Loucy (cell line): ENCODE measurements at regions not wholly inside any gene's neighbourhood (a gene's known extent, or its start where the extent isn't known, plus 50 kb on each side); places are given as distances from the start of the nearest gene placed in this dataset.
"Not testable (repeated sequence)": the region's sequence is repeated elsewhere in the genome, so short reads cannot be mapped to it uniquely, and the experiment has no call there.

ENCODE experiments used
- H2AFZ ChIP-seq: fragments of 200-600 bp; sonication (generic); 2 replicates; pipeline ENCODE4 v1.6.0; 2016; ENCODE audit warnings: antibody characterized with exemption, mild to moderate bottlenecking, low read length, moderate library complexity
- H3F3A ChIP-seq: fragments of 200-600 bp; 2 replicates; pipeline ENCODE4 v1.6.0; 2016; ENCODE audit warnings: antibody characterized with exemption, low read depth, mild to moderate bottlenecking
- H3K27me3 ChIP-seq: fragments of 200-600 bp; sonication (generic); 2 replicates; pipeline ENCODE4 v1.6.1; 2014; ENCODE audit warnings: low read length, mild to moderate bottlenecking; ENCODE audit not compliant: insufficient read depth, poor library complexity, severe bottlenecking
- H3K36me3 ChIP-seq: fragments of 200-600 bp; sonication (generic); 2 replicates; pipeline ENCODE4 v1.6.1; 2016; ENCODE audit warnings: low read length; ENCODE audit not compliant: insufficient read depth
- H3K4me1 ChIP-seq: fragments of 200-600 bp; sonication (generic); 2 replicates; pipeline ENCODE4 v1.5.1; 2014; ENCODE audit warnings: low read length, mild to moderate bottlenecking; ENCODE audit not compliant: insufficient read depth, poor library complexity, severe bottlenecking
- H3K4me2 ChIP-seq: fragments of 200-600 bp; sonication (generic); 2 replicates; pipeline ENCODE4 v1.6.0; 2014; ENCODE audit warnings: antibody characterized with exemption, low read length, low read depth, mild to moderate bottlenecking; ENCODE audit not compliant: poor library complexity, severe bottlenecking
- H3K4me3 ChIP-seq: fragments of 200-600 bp; sonication (generic); 2 replicates; pipeline ENCODE4 v1.5.1; 2014; ENCODE audit warnings: low read length, mild to moderate bottlenecking, mixed read lengths; ENCODE audit not compliant: poor library complexity, severe bottlenecking
- H3K79me2 ChIP-seq: fragments of 200-600 bp; sonication (generic); 2 replicates; pipeline ENCODE4 v1.6.1; 2014; ENCODE audit warnings: low read length; ENCODE audit not compliant: insufficient read depth
- H3K9ac ChIP-seq: fragments of 200-600 bp; sonication (generic); 2 replicates; pipeline ENCODE4 v1.6.0; 2014; ENCODE audit warnings: mild to moderate bottlenecking, low read depth, low read length, moderate library complexity; ENCODE audit not compliant: poor library complexity, severe bottlenecking
- H3K9me2 ChIP-seq: fragments of 200-600 bp; sonication (generic); replicated peaks from 2 replicates; pipeline ENCODE4 v1.6.1; 2016; ENCODE audit warnings: low read depth, low read length, mixed read lengths
- H3K9me3 ChIP-seq: fragments of 200-600 bp; sonication (generic); 2 replicates; pipeline ENCODE4 v1.6.1; 2014; ENCODE audit warnings: mild to moderate bottlenecking, antibody characterized with exemption, low read length, low read depth; ENCODE audit not compliant: insufficient read depth
- H4K20me1 ChIP-seq: fragments of 200-600 bp; sonication (generic); 2 replicates; pipeline ENCODE4 v1.6.0; 2014; ENCODE audit warnings: antibody characterized with exemption, low read length, mild to moderate bottlenecking; ENCODE audit not compliant: insufficient read depth, poor library complexity, severe bottlenecking

DNA sequence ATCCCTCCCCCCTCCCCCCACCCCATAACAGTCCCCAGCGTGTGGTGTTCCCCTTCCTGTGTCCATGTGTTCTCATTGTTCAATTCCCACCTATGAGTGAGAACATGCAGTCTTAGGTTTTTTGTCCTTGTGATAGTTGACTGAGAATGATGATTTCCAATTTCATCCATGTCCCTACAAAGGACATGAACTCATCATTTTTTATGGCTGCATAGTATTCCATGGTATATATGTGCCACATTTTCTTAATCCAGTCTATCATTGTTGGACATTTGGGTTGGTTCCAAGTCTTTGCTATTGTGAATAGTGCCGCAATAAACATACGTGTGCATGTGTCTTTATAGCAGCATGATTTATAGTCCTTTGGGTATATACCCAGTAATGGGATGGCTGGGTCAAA, 180.1 kb upstream of the C1QTNF3 start:
- H3K4me1 ChIP-seq, H2AFZ ChIP-seq, H3K9me2 ChIP-seq, H3K4me2 ChIP-seq, H3K27me3 ChIP-seq, H4K20me1 ChIP-seq, H3K36me3 ChIP-seq, H3F3A ChIP-seq, H3K9ac ChIP-seq, H3K4me3 ChIP-seq, H3K9me3 ChIP-seq: not testable (repeated sequence)
- H3K79me2 ChIP-seq = peaks cover 15% of the 10 kb centered on the region; the same call in 1 of the 2 replicates

DNA sequence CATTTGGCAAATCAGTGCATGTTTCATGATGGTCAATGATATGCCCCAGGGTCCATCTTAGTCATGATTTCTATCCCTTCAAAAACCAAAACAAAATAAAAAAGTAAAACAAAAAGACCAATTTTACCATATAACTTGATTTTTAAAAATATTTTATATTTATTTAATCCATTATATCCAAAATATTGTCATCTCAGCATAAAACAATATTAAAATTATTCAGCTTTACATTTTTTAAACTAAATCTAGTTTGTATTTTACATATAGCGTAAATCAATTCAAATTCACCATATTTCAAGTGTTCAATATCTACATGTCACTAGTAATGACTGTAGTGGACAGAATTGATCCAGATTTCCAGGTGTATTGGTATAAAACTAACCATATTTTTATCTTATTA, 187.4 kb upstream of the C1QTNF3 start:
- H3K9ac ChIP-seq, H3K4me1 ChIP-seq, H3K27me3 ChIP-seq, H3K4me3 ChIP-seq, H3K4me2 ChIP-seq, H3K9me3 ChIP-seq, H2AFZ ChIP-seq, H3K36me3 ChIP-seq, H4K20me1 ChIP-seq, H3F3A ChIP-seq, H3K9me2 ChIP-seq: not testable (repeated sequence)
- H3K79me2 ChIP-seq = peaks cover 21% of the 10 kb centered on the region; the same call in 1 of the 2 replicates

DNA sequence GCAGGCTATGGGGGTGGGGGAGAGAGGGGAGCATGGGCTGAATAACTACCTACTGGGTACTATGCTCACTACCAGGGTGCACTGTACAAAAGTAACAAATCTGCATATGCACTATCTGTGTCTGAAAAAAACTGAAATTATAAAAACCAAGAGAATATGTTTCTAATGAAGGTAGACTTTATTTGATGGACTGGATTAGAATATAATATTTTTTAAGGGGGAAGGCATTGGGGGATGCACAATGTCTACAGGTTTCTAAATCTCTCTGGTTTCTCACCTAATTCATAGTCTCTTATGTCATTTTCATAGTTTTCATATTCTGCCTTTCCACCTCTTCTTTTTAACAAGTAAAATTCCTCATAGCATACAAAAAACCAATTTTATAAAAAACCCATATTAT, 200.8 kb upstream of the C1QTNF3 start:
- peak overlapping the region; percentile 73 for H3K4me3 ChIP-seq
- not testable (repeated sequence) for H3K9me2 ChIP-seq, H3K36me3 ChIP-seq, H3K27me3 ChIP-seq, H2AFZ ChIP-seq, H3F3A ChIP-seq, H3K9me3 ChIP-seq, H3K4me1 ChIP-seq, H4K20me1 ChIP-seq
- H3K79me2 ChIP-seq = peaks cover 40% of the 10 kb centered on the region
- H3K4me2 ChIP-seq = peak overlapping the region; percentile 73
- peak overlapping the region; percentile 79 for H3K9ac ChIP-seq

DNA sequence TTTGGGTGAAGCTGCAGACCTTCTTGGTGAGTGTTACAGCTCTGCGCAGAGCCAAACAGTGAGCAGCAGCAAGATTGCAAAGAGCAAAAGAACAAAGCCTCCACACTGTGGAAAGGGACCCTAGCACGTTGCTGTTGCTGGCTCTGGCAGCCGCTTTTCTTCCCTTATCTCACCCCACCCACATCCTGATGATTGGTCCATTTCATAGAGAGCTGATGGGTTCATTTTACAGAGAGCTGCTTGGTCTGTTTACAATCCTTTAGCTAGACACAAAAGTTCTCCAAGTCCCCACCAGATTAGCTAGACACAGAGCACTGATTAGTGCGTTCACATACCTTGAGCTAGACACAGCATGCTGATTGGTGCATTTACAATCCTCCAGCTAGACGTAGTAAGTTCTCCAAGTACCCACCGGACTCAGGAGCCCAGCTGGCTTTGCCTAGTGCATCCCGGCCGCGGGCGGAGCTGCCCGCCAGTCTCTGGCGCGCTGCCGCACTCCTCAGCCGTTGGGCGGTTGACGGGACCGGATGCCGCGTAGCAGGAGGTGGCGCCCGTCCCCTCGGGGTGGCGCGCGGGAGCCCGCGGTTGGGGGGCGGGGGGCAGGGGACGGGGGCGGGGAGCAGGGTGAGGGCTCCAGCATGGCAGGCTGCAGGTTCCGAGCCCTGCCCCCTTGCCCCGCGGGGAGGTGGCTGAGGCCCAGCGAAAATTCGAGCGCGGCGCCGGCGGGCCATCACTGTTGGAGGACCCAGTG, 201.4 kb upstream of the C1QTNF3 start:
- H3K36me3 ChIP-seq, H3K9me2 ChIP-seq, H3K4me1 ChIP-seq, H3F3A ChIP-seq, H2AFZ ChIP-seq, H3K27me3 ChIP-seq, H4K20me1 ChIP-seq, H3K9me3 ChIP-seq: not testable (repeated sequence)
- Histone ChIP-seq H3K4me3 (peak overlapping the region; percentile 73), H3K79me2 (peaks cover 35% of the 10 kb centered on the region), H3K9ac (peak overlapping the region; percentile 79), H3K4me2 (peak overlapping the region; percentile 73)

DNA sequence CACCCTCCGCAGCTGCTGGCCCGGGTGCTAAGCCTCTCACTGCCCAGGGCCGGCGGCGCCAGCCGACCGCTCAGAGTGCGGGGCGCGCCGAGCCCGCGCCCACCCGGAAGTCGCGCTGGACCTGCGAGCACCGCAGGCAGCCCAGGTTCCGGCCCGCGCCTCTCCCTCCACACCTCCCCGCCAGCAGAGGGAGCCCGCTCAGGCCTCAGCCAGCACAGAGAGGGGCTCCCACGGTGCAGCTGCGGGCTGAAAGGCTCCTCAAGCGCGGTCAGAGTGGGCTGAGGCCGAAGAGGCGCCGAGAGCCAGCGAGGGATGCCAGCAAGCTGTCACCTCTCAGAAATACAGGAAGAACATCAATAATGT, 202.0 kb upstream of the C1QTNF3 start:
- H3K4me1 ChIP-seq, H3F3A ChIP-seq, H3K9me2 ChIP-seq, H3K9ac ChIP-seq, H4K20me1 ChIP-seq, H3K9me3 ChIP-seq, H3K27me3 ChIP-seq, H3K4me2 ChIP-seq, H2AFZ ChIP-seq, H3K36me3 ChIP-seq: not testable (repeated sequence)
- Histone ChIP-seq H3K4me3 (peak overlapping the region; percentile 43), H3K79me2 (peaks cover 33% of the 10 kb centered on the region)

DNA sequence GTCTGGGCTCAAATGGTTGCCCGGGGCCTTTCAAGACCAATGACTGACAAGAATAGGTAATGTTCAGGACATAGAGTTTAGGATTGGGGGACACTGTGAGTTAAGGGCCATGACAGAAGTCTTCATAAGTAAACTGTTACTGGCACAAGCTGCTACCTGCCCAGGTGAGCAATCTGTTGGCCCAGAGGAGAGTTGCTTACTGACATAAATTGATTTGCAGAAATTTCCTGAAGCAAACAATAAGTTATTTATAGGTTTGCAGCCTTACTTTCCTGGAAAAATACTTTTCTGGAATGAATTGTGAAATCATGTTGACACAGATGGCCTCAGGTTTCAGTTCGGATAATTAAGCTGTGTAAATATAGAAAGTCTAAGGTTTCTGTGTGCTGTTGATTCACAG, 202.8 kb upstream of the C1QTNF3 start:
- H3K27me3 ChIP-seq, H4K20me1 ChIP-seq, H3K9me3 ChIP-seq, H2AFZ ChIP-seq, H3K4me1 ChIP-seq, H3K36me3 ChIP-seq, H3K9me2 ChIP-seq, H3F3A ChIP-seq: not testable (repeated sequence)
- H3K4me3 ChIP-seq = peak overlapping the region; percentile 72
- peak overlapping the region; percentile 68 for H3K9ac ChIP-seq
- H3K79me2 ChIP-seq = peaks cover 25% of the 10 kb centered on the region
- peak overlapping the region; percentile 70 for H3K4me2 ChIP-seq

DNA sequence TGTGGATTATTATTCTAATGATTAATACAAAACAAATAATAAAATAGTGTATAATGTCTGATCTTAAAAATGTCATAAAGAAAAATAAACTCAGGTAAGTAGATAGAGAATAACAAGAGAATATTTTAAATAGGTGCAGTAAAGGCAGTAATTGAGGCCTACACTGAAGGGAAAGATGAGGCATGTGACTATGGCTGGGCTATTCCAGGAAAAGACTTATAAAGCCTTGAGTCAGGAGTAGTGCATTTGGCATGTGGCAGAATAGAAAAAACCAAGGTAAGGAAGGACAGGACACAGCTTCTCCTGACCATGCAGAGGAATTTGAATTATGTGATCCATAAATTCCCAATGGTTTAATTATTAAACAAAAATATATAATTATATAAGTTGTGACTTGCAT, 215.6 kb upstream of the C1QTNF3 start:
- H3F3A ChIP-seq, H4K20me1 ChIP-seq: not testable (repeated sequence)

More for the DNA sequence above, 215.6 kb upstream of the C1QTNF3 start:
- H3K36me3 ChIP-seq, H3K4me2 ChIP-seq, H3K9me3 ChIP-seq, H3K9ac ChIP-seq, H3K27me3 ChIP-seq, H3K9me2 ChIP-seq, H3K4me3 ChIP-seq, H2AFZ ChIP-seq, H3K79me2 ChIP-seq, H3K4me1 ChIP-seq: not testable (repeated sequence)
